Bronchial epithelial cell (primary cell): ENCODE measurements at regions not wholly inside any gene's neighbourhood (a gene's known extent, or its start where the extent isn't known, plus 50 kb on each side); places are given as distances from the start of the nearest gene placed in this dataset.

Experiments used
- DNase-seq: peaks from one replicate; pipeline ENCODE4 v3.0.0-alpha.2; 2010; ENCODE audit warnings: low read depth
- FAIRE-seq: peaks from 2 replicates; lab custom pipeline; 2011; peaks lifted over from hg19 to GRCh38; lab: Jason Lieb, UNC
- H3K27me3 ChIP-seq: 2 replicates; pipeline ENCODE4 v1.5.1; 2011; ENCODE audit warnings: low read length; ENCODE audit not compliant: control insufficient read depth, insufficient read depth
- H3K36me3 ChIP-seq: 2 replicates; pipeline ENCODE4 v1.5.1; 2011; ENCODE audit warnings: low read length; ENCODE audit not compliant: control insufficient read depth, insufficient read depth
- H3K4me3 ChIP-seq: 2 replicates; pipeline ENCODE4 v1.5.1; 2011; ENCODE audit warnings: mild to moderate bottlenecking, low read depth, low read length, control low read depth
- CTCF ChIP-seq: IDR thresholded peaks from 2 replicates; pipeline ENCODE4 v1.5.1; 2011; ENCODE audit warnings: mild to moderate bottlenecking, moderate library complexity, low read length, control low read depth, inconsistent platforms; ENCODE audit not compliant: insufficient read depth, severe bottlenecking

GRCh38 chr10:60570272-60570865, 180.7 kb upstream of the ANK3 start:
- Histone ChIP-seq H3K4me3 (no peak overlapping the region), H3K27me3 (no peaks in the 10 kb centered on the region), H3K36me3 (no peaks in the 10 kb centered on the region)
- FAIRE-seq, result peak; percentile 13
- no peak for DNase-seq
- no peak for TF ChIP-seq CTCF

GRCh38 chr10:60569681-60570080, 180.0 kb upstream of the ANK3 start:
- no peaks in the 10 kb centered on the region for H3K27me3 ChIP-seq
- H3K4me3 ChIP-seq, result no peak overlapping the region
- FAIRE-seq, result no peak
- DNase-seq, result no peak
- no peak for TF ChIP-seq CTCF
- no peaks in the 10 kb centered on the region for H3K36me3 ChIP-seq

- no peaks in the 10 kb centered on the region for H3K27me3 ChIP-seq
- TF ChIP-seq CTCF, result no peak
- no peaks in the 10 kb centered on the region for H3K36me3 ChIP-seq
- DNase-seq (no peak), FAIRE-seq (no peak)
- no peak overlapping the region for H3K4me3 ChIP-seq
These were observed 176.4 kb upstream of the ANK3 start for GRCh38 chr10:60566096-60566495.

- FAIRE-seq, result no peak
- no peak overlapping the region for H3K4me3 ChIP-seq
- no peak for DNase-seq
- no peaks in the 10 kb centered on the region for H3K36me3 ChIP-seq
- TF ChIP-seq CTCF, result no peak
- H3K27me3 ChIP-seq, result no peaks in the 10 kb centered on the region
These were observed 175.8 kb upstream of the ANK3 start for GRCh38 chr10:60565492-60565891.

GRCh38 chr10:60564475-60564874, 174.8 kb upstream of the ANK3 start:
- TF ChIP-seq CTCF, result no peak
- no peak for DNase-seq
- FAIRE-seq, result no peak
- no peaks in the 10 kb centered on the region for H3K36me3 ChIP-seq
- H3K4me3 ChIP-seq, result no peak overlapping the region
- no peaks in the 10 kb centered on the region for H3K27me3 ChIP-seq

GRCh38 chr10:60560451-60560850, 170.8 kb upstream of the ANK3 start:
- DNase-seq (no peak), FAIRE-seq (no peak)
- H3K4me3 ChIP-seq, result no peak overlapping the region
- no peak for TF ChIP-seq CTCF
- no peaks in the 10 kb centered on the region for H3K36me3 ChIP-seq
- H3K27me3 ChIP-seq, result no peaks in the 10 kb centered on the region
